Activated T-helper 2 cell treated with anti-CD3 and anti-CD28 coated beads, Interferon-gamma antibody, Interleukin-2, Interleukin-4, amounts not matched to agents 10 μg/mL and 5 μg/mL and 100 μg/mL, durations not matched to agents 14 hours and 24 hours and 36 hours (primary cell): ENCODE measurements at regions not wholly inside any gene's neighbourhood (a gene's known extent, or its start where the extent isn't known, plus 50 kb on each side); places are given as distances from the start of the nearest gene placed in this dataset.

Experiments
- DNase-seq: peaks from one replicate; pipeline ENCODE4 v3.0.0; 2021; ENCODE audit warnings: low spot score
- H3K27ac Mint-ChIP-seq: one replicate; pipeline ENCODE4 v1.8.0; 2021; ENCODE audit warnings: mixed read lengths
- H3K27me3 Mint-ChIP-seq: one replicate; pipeline ENCODE4 v1.8.0; 2021; ENCODE audit warnings: low read depth, mixed read lengths
- H3K36me3 Mint-ChIP-seq: one replicate; pipeline ENCODE4 v1.8.0; 2021; ENCODE audit warnings: low read depth, mixed read lengths
- H3K4me1 Mint-ChIP-seq: one replicate; pipeline ENCODE4 v1.8.0; 2021; ENCODE audit warnings: low read depth, mixed read lengths
- H3K4me3 Mint-ChIP-seq: one replicate; pipeline ENCODE4 v1.8.0; 2021; ENCODE audit warnings: low read depth, mild to moderate bottlenecking, moderate library complexity, mixed read lengths
- H3K9me3 Mint-ChIP-seq: one replicate; pipeline ENCODE4 v1.8.0; 2021; ENCODE audit warnings: mixed read lengths
- intact Hi-C: fragments of 100-400 bp; cut with micrococcal nuclease; formaldehyde crosslinking; loops from one replicate; pipeline ENCODE4 v1.15.1; 2023

GRCh38 chr1:5231541-5232315 lies 577.3 kb downstream of the AJAP1 start:
- no peak for DNase-seq
- Mint-ChIP-seq H3K27ac (no peak overlapping the region), H3K27me3 (no peaks in the 10 kb centered on the region), H3K4me3 (no peak overlapping the region), H3K9me3 (peaks cover 14% of the 10 kb centered on the region), H3K4me1 (no peaks in the 10 kb centered on the region), H3K36me3 (no peaks in the 10 kb centered on the region)
- intact Hi-C loops, result no loop called here

GRCh38 chr1:5227114-5227513 lies 572.7 kb downstream of the AJAP1 start:
- intact Hi-C loops, result no loop called here
- no peaks in the 10 kb centered on the region for H3K9me3 Mint-ChIP-seq
- no peak for DNase-seq
- H3K4me1 Mint-ChIP-seq, result no peaks in the 10 kb centered on the region
- no peak overlapping the region for H3K4me3 Mint-ChIP-seq
- no peaks in the 10 kb centered on the region for H3K27me3 Mint-ChIP-seq
- H3K27ac Mint-ChIP-seq, result no peak overlapping the region
- H3K36me3 Mint-ChIP-seq, result no peaks in the 10 kb centered on the region

GRCh38 chr1:5225707-5226704 lies 571.6 kb downstream of the AJAP1 start:
- Mint-ChIP-seq H3K4me3 (no peak overlapping the region), H3K9me3 (no peaks in the 10 kb centered on the region), H3K27me3 (no peaks in the 10 kb centered on the region), H3K27ac (no peak overlapping the region), H3K36me3 (no peaks in the 10 kb centered on the region), H3K4me1 (no peaks in the 10 kb centered on the region)
- no peak for DNase-seq
- intact Hi-C loops, result no loop called here

GRCh38 chr1:5223206-5223605 lies 568.8 kb downstream of the AJAP1 start:
- Mint-ChIP-seq H3K4me1 (no peaks in the 10 kb centered on the region), H3K27ac (no peak overlapping the region), H3K4me3 (no peak overlapping the region), H3K9me3 (no peaks in the 10 kb centered on the region), H3K36me3 (no peaks in the 10 kb centered on the region), H3K27me3 (no peaks in the 10 kb centered on the region)
- DNase-seq, result no peak
- intact Hi-C loops, result no loop called here

- H3K4me1 Mint-ChIP-seq, result no peaks in the 10 kb centered on the region
- intact Hi-C loops, result no loop called here
- no peak overlapping the region for H3K4me3 Mint-ChIP-seq
- no peak for DNase-seq
- no peaks in the 10 kb centered on the region for H3K27me3 Mint-ChIP-seq
- H3K27ac Mint-ChIP-seq, result no peak overlapping the region
- H3K36me3 Mint-ChIP-seq, result no peaks in the 10 kb centered on the region
- H3K9me3 Mint-ChIP-seq, result no peaks in the 10 kb centered on the region
These were observed 568.2 kb downstream of the AJAP1 start for GRCh38 chr1:5222626-5223025.

- Mint-ChIP-seq H3K27ac (no peak overlapping the region), H3K9me3 (no peaks in the 10 kb centered on the region), H3K27me3 (no peaks in the 10 kb centered on the region), H3K36me3 (no peaks in the 10 kb centered on the region), H3K4me1 (no peaks in the 10 kb centered on the region), H3K4me3 (no peak overlapping the region)
- DNase-seq, result no peak
- intact Hi-C loops, result no loop called here
These were observed 567.0 kb downstream of the AJAP1 start for GRCh38 chr1:5221451-5221850.

- DNase-seq, result no peak
- intact Hi-C loops, result no loop called here
- no peaks in the 10 kb centered on the region for H3K9me3 Mint-ChIP-seq
- H3K27ac Mint-ChIP-seq, result no peak overlapping the region
- no peak overlapping the region for H3K4me3 Mint-ChIP-seq
- H3K4me1 Mint-ChIP-seq, result no peaks in the 10 kb centered on the region
- no peaks in the 10 kb centered on the region for H3K36me3 Mint-ChIP-seq
- no peaks in the 10 kb centered on the region for H3K27me3 Mint-ChIP-seq
These were observed 566.4 kb downstream of the AJAP1 start for GRCh38 chr1:5220821-5221220.

- DNase-seq, result no peak
- Mint-ChIP-seq H3K36me3 (no peaks in the 10 kb centered on the region), H3K4me1 (no peaks in the 10 kb centered on the region), H3K4me3 (no peak overlapping the region), H3K27ac (no peak overlapping the region), H3K27me3 (no peaks in the 10 kb centered on the region), H3K9me3 (no peaks in the 10 kb centered on the region)
- intact Hi-C loops, result no loop called here
These were observed 566.0 kb downstream of the AJAP1 start for GRCh38 chr1:5220421-5220820.

- intact Hi-C loops, result no loop called here
- DNase-seq, result no peak
- Mint-ChIP-seq H3K27me3 (no peaks in the 10 kb centered on the region), H3K4me3 (no peak overlapping the region), H3K4me1 (no peaks in the 10 kb centered on the region), H3K27ac (no peak overlapping the region), H3K9me3 (no peaks in the 10 kb centered on the region), H3K36me3 (no peaks in the 10 kb centered on the region)
These were observed 545.6 kb downstream of the AJAP1 start for GRCh38 chr1:5200006-5200405.

GRCh38 chr1:5198328-5198727 lies 543.9 kb downstream of the AJAP1 start:
- Mint-ChIP-seq H3K27me3 (no peaks in the 10 kb centered on the region), H3K4me1 (no peaks in the 10 kb centered on the region), H3K36me3 (no peaks in the 10 kb centered on the region), H3K9me3 (no peaks in the 10 kb centered on the region), H3K4me3 (no peak overlapping the region), H3K27ac (no peak overlapping the region)
- intact Hi-C loops, result no loop called here
- no peak for DNase-seq

- no peak overlapping the region for H3K4me3 Mint-ChIP-seq
- no peaks in the 10 kb centered on the region for H3K4me1 Mint-ChIP-seq
- no peak overlapping the region for H3K27ac Mint-ChIP-seq
- H3K36me3 Mint-ChIP-seq, result no peaks in the 10 kb centered on the region
- intact Hi-C loops, result no loop called here
- no peak for DNase-seq
- H3K9me3 Mint-ChIP-seq, result no peaks in the 10 kb centered on the region
- H3K27me3 Mint-ChIP-seq, result no peaks in the 10 kb centered on the region
These were observed 537.1 kb downstream of the AJAP1 start for GRCh38 chr1:5191470-5191869.

- H3K27me3 Mint-ChIP-seq, result no peaks in the 10 kb centered on the region
- H3K4me3 Mint-ChIP-seq, result no peak overlapping the region
- no peak for DNase-seq
- no peaks in the 10 kb centered on the region for H3K9me3 Mint-ChIP-seq
- H3K4me1 Mint-ChIP-seq, result no peaks in the 10 kb centered on the region
- H3K27ac Mint-ChIP-seq, result no peak overlapping the region
- no peaks in the 10 kb centered on the region for H3K36me3 Mint-ChIP-seq
- intact Hi-C loops, result no loop called here
These were observed 535.0 kb downstream of the AJAP1 start for GRCh38 chr1:5189384-5189783.

GRCh38 chr1:5165762-5166161 lies 511.4 kb downstream of the AJAP1 start:
- no peak for DNase-seq
- intact Hi-C loops, result no loop called here
- no peaks in the 10 kb centered on the region for H3K4me1 Mint-ChIP-seq
- no peak overlapping the region for H3K4me3 Mint-ChIP-seq
- H3K27me3 Mint-ChIP-seq, result no peaks in the 10 kb centered on the region
- no peaks in the 10 kb centered on the region for H3K36me3 Mint-ChIP-seq
- no peaks in the 10 kb centered on the region for H3K9me3 Mint-ChIP-seq
- no peak overlapping the region for H3K27ac Mint-ChIP-seq
